NCI-H1048 (cell line): ENCODE measurements at regions not wholly inside any gene's neighbourhood (a gene's known extent, or its start where the extent isn't known, plus 50 kb on each side); places are given as distances from the start of the nearest gene placed in this dataset.
A peak's percentile ranks its signal among the peaks of the same experiment; 100 is the strongest.
"Not testable (repeated sequence)": the region's sequence is repeated elsewhere in the genome, so short reads cannot be mapped to it uniquely, and the experiment has no call there.

ENCODE experiments used
- DNase-seq: peaks from one replicate; lab custom pipeline; 2025; lab: John Stamatoyannopoulos, UW

- no peak for DNase-seq
Measured at GRCh38 chr11:91158891-91159537, 936.2 kb upstream of the CHORDC1 start.

GRCh38 chr11:91158297-91158696, 935.4 kb upstream of the CHORDC1 start:
- no peak for DNase-seq

- no peak for DNase-seq
Measured at GRCh38 chr11:91156041-91156440, 933.2 kb upstream of the CHORDC1 start.

GRCh38 chr11:91147885-91148284, 925.0 kb upstream of the CHORDC1 start:
- no peak for DNase-seq

- no peak for DNase-seq
Measured at GRCh38 chr11:91141655-91142054, 918.8 kb upstream of the CHORDC1 start.

- DNase-seq: no peak
Measured at GRCh38 chr11:91136631-91137030, 913.8 kb upstream of the CHORDC1 start.

- DNase-seq: no peak
Measured at GRCh38 chr11:91133361-91133760, 910.5 kb upstream of the CHORDC1 start.

GRCh38 chr11:91129596-91129995, 906.7 kb upstream of the CHORDC1 start:
- no peak for DNase-seq

- DNase-seq: no peak
Measured at GRCh38 chr11:91124363-91124762, 901.5 kb upstream of the CHORDC1 start.

- no peak for DNase-seq
Measured at GRCh38 chr11:91115116-91115515, 892.3 kb upstream of the CHORDC1 start.

GRCh38 chr11:91104237-91104636, 881.4 kb upstream of the CHORDC1 start:
- no peak for DNase-seq

GRCh38 chr11:91100427-91100826, 877.6 kb upstream of the CHORDC1 start:
- DNase-seq: no peak

GRCh38 chr11:91097083-91097482, 874.2 kb upstream of the CHORDC1 start:
- DNase-seq: no peak

- DNase-seq: no peak
Measured at GRCh38 chr11:91093141-91093540, 870.3 kb upstream of the CHORDC1 start.

GRCh38 chr11:91091563-91091962, 868.7 kb upstream of the CHORDC1 start:
- no peak for DNase-seq

- DNase-seq: no peak
Measured at GRCh38 chr11:91086028-91086427, 863.2 kb upstream of the CHORDC1 start.

GRCh38 chr11:91082255-91082654, 859.4 kb upstream of the CHORDC1 start:
- DNase-seq: no peak

GRCh38 chr11:91081440-91082043, 858.7 kb upstream of the CHORDC1 start:
- DNase-seq: no peak

GRCh38 chr11:91078221-91078620, 855.4 kb upstream of the CHORDC1 start:
- no peak for DNase-seq

- DNase-seq: no peak
Measured at GRCh38 chr11:91075032-91075695, 852.3 kb upstream of the CHORDC1 start.

- DNase-seq: no peak
Measured at GRCh38 chr11:91067666-91068065, 844.8 kb upstream of the CHORDC1 start.

- peak; percentile 40 for DNase-seq
Measured at GRCh38 chr11:91066456-91067047, 843.7 kb upstream of the CHORDC1 start.

- DNase-seq: not testable (repeated sequence)
Measured at GRCh38 chr11:91063399-91063798, 840.5 kb upstream of the CHORDC1 start.
